GM19324 (cell line): ENCODE measurements at regions not wholly inside any gene's neighbourhood (a gene's known extent, or its start where the extent isn't known, plus 50 kb on each side); places are given as distances from the start of the nearest gene placed in this dataset.

Experiments
- ATAC-seq: cut with Tn5 transposase; IDR thresholded peaks from one replicate; pipeline ENCODE4 v1.9.1; 2021; ENCODE audit warnings: mild to moderate bottlenecking, moderate library complexity; ENCODE audit not compliant: unreplicated experiment, low FRiP score

DNA sequence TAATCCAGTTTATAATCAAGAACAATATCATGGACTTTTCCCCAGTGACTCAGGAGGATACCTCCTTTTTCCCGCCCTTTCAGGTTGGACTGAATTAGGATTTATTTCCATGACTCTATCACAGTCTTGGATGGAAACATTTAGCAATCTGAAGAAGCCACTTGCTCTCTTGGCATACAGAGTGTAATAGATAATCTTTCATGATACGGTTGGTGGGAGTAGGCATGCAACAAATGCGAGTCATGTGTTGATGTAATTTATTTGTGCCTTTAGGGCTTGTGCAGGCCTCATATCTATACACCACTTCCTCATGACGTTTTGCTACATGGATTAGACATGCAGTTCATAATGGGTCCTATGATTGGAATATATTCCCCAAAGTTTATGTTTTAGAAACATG is 54.2 kb upstream of the MCTP2 start:
- ATAC-seq = no peak

DNA sequence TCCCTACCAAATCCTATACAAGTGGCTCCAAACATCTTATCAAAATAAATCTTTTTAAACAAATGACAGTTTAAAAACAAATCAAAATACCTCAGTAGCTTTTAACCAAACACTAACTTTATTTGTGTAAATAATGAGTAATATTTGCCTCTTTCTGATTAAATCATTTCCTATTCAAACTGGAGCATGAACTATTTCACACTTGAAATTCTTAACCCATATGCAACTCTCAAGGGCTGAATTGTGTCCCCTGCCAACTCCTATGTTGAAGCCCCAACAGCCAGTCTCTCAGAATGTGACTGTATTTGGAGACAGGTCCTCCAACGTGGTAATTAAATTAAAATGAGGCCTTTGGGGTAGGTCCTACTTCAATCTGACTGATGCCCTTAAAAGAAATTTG is 55.9 kb upstream of the MCTP2 start:
- no peak for ATAC-seq

DNA sequence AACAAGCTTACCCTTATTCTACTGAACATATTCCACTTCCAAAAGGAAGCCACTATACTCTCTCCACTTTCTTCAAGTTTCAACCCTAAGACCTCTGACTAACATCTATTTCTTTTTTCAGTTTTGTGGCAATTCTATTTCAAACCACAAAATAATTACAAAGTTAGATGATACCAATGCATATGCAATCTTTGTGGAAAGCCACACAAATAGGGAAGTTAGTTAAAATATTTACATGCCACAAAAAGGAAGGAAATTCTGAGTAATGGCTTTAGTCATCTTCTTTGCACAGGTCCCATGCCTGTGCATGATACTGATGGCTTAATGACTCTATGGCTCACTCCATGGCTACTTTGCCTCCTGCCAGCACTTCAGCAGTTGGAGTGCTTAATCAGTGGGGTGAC is 57.0 kb upstream of the MCTP2 start:
- ATAC-seq = peak; percentile 82

DNA sequence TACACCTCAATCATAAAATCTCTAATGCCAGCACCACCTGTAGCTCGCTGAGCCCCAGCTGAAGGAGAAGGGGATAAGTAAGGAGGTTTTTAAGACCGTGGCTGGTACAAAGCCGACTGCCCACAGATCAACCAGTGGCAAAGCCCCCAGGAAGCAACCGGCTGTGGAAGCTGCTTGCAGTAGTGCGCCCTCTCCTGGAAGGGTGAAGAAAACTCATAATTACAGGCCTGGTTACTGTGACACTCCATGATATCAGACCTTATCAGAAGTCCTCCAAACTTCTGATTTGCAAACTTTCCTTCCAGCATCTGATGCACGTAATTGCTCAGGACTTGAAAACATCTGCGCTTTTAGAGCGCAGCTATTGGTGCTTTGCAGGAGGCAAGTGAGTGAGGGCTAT is 63.1 kb upstream of the MCTP2 start:
- no peak for ATAC-seq

DNA sequence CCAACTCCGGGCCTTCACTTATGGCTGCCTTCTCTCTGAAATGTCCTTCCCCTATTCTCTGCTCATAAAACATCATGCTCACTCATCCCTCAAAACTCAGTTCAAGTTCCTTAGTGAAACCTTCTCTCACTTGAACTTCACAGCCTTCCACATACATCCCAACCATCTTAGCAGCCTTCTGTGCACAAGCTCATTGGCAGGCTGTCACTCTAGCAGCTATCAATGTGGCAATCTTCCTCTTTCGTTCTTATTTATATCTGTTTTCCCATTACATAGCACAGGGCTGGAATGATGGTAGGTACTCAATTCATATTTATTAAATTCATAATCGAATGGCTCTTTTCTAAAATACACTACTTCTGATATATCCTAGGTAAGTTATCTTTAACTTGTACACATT is 66.4 kb upstream of the MCTP2 start:
- no peak for ATAC-seq

DNA sequence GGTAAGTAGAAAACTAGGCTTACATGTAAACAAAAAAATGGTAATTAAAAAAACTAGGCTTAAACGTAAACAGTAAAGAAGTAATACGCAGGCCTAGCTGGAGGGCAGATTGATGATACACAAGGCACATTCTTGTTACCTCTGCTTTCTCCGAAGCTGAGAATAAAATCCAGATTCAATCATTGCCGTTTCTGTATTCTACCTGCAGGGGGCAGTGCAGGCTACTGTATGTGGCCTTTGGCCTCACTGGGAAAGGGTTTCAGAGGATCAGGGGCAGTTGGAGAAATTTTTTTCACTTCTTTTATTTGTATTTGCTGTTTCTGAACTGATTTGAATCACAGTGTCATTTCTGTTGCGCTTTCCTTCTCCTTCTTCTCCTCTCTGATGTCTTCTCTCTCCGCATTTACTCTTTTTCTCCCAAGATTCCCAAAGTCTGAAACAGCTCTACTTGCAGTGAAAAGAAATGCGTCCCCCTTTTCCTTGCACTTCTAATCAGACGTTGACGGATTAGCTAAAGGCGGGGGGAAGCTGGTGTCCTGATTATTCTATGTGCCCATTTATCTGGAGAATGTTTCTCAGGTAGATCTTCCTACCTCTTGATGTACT is 67.1 kb upstream of the MCTP2 start:
- ATAC-seq = no peak

DNA sequence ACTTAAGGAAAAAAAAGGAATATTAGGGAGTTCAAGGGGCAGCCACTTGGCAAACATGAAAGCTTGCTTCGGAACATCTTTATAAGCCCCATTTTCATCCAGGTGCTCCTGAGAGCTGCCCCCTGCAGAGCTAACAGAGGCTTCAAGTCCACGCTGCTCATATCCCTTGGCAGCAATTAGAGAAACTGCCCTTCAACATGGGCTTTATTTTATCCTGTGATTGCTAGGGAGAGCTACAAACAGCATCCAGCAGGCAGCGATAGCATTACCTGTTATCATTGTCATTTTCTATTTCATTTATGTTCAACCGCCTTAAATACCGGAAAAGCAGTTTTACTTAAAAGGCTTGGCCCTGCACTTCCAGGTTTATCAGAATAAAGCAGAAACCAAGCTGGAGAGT is 68.4 kb upstream of the MCTP2 start:
- ATAC-seq = no peak

DNA sequence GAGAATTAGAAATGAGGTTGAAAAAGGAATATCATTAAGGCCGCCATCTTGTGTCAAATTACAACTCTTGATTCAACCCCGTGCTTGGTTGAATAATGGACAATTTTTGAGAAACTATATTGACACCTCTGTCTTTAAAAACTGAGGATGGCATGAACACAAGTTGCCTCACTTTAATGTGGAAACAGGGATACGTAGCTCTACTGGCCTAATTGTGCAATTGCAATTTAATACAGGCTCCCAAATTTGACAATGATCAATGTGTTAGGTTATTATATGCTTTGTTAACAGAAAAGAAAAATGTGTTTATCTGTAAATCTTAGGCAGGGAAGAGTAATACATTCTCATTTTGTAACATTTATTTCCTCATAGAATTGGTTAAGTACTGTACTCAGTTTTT is 77.1 kb upstream of the MCTP2 start:
- no peak for ATAC-seq

DNA sequence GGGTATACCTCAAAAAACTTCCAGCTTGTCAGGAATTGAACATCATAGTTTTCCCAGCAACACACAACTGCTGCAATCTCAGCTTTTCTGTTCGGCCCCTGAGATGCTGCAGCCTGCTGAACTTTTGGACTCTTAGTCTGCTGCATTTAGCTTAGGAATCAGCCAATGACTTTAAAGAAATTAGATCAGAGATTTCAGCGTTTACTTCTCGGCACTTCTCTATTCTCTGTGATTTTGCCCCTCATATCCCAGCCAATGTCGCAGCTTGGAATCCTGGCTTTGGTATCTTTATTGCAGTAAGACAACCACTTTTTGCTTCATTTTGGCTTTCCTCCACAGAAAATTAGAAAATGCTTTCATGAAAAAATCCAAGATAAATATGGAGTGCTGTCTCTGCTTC is 86.3 kb upstream of the MCTP2 start:
- ATAC-seq = no peak

DNA sequence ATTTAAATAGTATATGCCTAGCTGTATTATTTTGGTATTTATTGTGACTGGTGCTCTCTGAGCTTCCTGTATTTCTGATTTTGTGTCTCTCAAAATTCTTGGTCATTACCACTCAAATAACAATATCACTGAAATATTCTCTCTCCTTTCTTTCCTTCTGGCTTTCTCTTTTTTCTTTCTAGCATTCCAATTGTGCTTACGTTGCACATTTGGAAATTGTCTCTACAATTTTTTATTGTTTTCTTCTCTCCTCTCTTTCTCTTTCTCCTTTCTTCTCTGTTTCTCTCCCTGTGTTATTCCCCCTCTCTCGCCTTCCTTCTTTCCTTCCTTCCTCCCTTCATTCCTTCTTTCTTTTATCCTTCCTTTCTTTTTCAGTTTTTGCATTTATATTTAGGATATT is 89.6 kb upstream of the MCTP2 start:
- no peak for ATAC-seq

DNA sequence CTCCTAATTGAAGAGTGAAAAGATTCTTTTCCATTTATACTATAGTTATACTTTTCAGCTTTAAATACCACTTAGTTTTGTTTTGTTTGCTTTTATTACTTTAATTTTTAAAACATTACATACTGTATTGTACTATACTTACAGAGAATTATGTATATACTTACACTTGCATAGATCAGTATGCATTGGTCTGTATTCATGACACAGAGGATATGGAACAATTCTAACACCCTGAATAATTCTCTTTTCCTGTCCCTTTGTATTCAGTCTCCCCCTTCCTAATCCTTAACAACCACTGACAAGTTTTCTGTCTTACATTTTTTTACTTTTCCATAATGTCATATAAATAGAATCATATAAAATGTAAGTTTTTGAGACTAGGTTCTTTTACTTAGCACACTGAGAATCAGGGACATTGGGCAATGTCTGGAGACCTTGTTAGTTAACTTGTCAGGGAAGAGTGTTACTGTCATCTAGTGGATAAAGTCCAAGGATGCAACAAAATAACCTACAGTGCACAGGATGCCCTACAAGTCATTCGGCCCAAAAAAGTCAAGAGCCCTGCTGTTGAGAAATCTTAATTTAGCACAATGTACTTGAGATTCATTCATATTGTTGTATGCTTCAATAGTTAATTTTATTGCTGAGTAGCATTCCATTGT is 95.7 kb upstream of the MCTP2 start:
- ATAC-seq = no peak

DNA sequence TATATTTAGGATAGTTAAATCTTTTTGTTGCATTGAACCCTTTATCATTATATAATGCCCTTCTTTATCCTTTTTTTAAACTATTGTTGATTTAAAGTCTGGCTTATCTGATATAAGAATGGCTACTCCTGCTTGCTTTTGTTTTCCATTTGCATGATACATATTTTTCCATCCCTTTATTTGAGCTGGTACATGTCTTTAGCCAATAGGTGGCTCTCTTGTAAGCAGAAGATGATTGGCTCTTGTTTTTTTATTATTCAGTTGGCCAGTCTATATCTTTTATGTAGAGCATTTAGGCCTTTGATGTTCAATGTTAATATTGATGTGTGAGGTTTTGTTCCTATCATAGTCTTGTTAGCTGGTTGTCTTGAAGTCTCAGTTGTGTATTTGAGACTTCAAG is 99.5 kb upstream of the MCTP2 start:
- ATAC-seq = no peak

DNA sequence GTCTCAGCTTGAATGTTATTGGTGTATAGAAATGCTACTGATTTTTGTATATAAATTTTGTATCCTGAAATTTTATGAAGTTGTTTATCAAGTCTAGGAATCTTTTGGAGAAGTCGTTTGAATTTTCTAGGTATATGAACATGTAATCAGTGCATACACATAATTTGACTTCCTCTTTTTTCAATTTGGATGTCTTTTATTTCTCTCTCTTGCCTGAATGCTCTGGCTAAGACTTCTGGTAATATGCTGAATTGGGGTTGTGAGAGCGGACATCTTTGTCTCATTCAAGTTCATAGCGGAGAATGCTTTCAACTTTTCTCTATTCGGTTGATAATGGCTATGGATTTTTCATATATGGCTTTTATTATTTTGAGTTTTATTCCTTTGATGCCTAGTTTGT is 100.9 kb upstream of the MCTP2 start:
- ATAC-seq = no peak

DNA sequence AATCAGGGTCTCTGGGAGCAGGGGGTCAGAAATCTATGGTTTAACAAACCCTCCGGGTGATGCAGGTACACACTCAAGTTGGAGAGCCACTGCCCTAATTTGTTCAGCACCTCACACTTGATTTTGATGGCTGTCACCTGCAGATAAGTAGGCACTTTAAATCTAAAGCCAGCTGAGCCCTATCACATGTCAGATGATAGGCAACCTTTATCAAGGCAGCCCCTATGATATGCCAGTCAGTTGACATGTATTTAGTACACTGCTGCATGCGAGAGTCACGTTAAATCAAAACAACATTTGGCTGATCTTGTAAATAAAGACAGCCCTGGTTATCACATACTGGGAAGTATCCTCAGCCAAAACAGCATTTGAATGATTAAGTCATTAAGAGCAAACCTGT is 104.4 kb upstream of the MCTP2 start:
- ATAC-seq = no peak

DNA sequence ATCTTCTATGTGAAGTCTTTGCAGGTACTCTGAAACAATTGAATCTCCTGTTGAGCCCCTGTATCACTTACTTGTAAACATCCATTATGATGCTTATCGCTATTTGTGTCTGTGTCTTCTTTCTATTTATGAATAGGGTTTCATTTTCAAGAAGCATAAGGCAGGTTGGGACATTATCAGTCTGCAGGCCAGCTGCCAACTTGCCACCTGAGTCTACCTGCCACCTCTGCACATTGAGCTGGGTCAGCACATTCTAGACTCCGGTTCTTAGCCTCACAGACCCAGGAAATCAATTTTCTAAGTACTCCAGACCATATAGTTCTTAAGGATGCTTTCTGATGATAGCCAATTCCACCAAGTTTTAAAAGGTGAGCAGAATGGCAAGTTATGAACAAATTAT is 105.7 kb upstream of the MCTP2 start:
- no peak for ATAC-seq

DNA sequence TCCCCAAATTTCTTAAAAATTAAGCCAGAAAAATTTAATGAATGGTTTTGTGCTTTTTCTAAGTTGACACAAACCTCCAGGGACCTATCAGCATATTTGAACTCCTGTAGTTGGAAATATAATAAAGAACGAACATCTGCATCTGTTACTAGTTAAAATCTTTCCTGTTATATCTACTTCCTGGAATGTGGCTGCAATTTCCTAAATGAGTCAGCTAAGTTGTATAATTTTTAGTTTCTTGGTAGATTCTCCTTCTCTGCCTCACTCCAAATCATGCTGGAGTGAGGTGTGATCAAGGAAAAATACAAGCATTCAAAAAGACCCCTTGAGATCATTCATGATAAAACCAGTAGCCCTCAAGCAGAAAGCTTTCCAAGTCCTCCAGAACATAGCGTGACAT is 106.2 kb upstream of the MCTP2 start:
- no peak for ATAC-seq

DNA sequence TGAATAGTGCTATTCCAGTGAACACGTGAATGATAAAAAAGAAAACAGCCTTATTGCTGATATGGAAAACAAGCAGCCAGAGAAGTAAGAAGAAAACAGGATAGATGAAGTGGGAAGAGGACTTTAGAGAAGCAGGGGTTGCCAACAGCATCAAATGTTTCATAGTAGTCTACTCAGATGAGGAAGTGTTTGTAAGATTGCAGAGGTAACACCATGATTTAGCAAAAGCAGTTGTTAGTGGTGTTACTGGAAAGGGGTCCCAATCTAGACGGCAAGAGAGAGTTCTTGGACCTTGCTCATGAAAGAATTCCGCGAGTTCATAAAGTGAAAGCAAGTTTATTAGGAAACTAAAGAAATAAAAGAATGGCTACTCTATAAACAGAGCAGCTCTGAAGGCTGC is 108.8 kb upstream of the MCTP2 start:
- no peak for ATAC-seq

DNA sequence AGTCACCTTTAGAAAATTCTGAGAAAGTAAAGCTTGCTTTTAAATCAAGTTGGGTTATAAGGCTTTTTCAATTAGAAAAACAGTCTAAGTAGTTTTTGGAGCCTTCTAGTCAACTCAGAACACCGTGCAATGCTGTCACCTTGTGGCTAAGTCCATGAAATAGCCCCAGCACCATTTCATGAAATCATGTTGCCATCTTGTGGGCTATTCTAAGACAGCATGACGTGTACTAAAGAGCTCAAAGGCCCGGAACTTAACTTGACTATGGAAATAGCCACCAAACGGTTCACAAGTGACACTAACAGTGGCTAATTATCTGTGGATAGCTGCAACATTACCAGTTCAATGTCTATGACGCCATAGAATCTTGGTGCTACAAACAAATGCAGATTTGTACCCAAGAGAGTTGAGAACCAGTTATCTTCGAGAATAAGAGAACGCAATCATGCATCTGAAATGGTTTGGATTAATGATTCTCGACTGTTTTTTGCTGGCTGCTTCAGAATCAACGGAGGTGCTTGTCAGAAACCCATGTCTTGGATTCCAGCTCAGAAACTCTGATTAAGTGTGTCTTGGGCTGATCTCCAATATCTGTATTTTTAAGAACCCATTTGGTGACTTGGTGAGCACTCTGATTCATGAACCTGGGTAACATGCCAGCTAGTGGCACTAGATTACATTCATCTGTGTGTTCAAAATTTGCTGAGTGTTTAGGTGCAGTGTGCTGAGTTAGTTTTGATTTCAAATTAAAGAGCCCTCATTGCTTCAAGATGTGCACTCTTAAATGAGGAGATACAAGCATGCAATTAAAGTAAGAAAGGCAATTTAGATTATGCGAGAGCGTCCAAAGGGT is 111.2 kb upstream of the MCTP2 start:
- peak; percentile 99 for ATAC-seq

DNA sequence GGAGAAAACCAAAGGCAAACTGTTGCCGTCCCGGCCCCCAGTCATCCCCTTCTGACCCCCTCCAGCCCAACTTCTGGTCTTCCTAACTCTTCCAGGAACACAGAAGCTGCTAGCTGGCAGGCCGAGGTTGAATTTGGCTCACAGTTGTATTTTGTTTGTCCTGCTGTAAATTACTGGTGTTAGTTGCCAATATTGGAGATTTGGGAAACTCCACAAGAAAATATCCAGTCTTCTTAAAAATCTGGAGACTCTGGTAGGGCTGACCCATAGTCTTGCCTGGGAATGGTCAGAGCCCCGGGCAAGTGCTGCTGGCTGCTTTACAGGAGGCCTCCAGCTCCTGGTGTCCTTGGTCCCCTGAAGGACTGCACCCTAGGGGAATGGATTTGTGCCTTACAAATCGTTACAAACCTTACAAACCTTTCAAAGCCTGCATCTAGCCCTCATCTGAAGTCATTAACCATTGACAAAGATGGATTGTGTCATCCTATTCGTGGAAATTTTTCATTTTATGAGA is 112.0 kb upstream of the MCTP2 start:
- ATAC-seq = peak; percentile 16

DNA sequence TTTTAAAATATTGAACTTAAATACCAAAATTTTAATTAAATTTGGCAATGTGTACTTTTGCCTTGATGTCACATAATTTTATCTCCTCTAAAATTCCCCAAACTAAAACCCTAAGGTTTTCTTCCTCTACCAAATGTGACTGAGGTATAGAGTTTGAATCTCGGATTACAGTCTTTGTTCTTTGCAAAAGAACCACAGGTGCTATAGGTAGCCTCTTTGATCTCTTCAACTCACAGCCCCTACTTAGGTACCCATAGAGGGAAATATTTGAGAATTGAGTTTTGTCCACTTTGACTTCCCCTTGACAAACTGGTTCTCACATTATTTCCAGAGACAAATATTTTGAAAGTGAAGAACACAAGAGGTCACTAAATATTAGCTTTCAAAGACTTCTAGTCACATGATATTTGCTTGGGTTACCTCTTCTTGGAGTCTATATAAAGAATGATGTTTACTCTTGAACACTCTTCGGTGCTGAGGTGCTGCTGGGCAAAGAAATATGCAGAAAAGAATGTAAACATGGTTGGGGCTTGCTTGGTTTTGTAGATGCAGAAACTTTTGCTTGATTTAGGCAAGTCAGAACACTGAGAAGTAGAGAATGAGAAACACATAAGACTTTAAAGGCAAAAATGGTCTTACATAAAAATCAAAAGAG is 120.8 kb upstream of the MCTP2 start:
- no peak for ATAC-seq

DNA sequence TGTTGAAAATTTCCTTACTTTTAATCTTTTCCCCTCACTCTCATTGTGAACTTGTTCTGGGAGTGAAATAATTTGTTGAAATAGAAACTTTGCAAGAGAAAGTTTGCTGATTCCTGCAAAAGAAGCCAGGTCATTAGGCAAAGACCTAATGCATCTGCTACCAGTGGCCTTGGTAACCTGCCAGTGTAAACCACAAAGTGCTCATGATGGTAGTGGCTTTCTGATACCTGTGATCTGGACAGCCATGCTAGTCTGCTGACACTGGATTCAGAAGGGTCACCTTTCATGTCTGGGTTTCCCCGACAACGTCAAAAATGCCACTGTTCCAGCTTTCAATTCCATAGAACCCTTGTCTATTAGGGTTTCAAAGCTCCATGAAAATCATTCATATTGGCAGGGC is 123.7 kb upstream of the MCTP2 start:
- no peak for ATAC-seq
